AG20443 (cell line): ENCODE measurements at regions not wholly inside any gene's neighbourhood (a gene's known extent, or its start where the extent isn't known, plus 50 kb on each side); places are given as distances from the start of the nearest gene placed in this dataset.

ENCODE experiments used
- DNase-seq: peaks from one replicate; pipeline ENCODE4 v3.0.0; 2012; ENCODE audit warnings: low spot score, mixed read lengths

DNA sequence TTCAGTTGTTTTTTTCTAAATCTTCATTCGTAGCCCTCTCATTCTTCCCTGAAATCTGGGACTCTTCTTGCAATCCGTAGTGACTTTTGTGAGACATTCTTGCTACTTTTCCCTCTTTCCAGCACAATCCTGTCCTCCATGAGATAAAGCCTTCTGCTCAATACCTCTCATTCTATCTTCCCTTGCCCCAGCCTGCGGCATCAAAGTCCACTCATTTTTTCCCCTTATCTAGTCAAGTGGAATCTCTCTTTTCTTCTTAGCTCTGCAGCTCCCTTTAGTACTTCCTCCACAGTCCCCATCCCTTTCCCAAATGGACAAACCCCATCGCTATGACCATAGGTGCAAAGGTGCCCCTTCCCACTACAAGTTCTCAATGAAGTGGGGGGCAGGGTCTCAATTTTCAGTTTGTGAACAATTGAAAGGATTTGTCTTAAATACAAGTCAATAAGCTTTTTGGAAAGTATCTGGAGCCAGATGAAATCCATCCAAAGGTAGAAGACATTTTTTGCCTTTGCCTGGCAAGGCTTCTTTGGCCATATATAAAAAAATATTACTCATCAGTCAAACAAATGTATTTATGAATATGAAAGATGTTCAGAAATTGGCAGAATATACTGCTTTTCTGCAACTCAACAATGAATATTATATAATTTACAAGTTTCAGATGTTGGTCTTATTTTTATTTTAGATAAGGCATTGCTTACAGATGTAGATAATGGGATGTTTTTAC lies 179.4 kb downstream of the SNAPC1 start:
- no peak for DNase-seq

DNA sequence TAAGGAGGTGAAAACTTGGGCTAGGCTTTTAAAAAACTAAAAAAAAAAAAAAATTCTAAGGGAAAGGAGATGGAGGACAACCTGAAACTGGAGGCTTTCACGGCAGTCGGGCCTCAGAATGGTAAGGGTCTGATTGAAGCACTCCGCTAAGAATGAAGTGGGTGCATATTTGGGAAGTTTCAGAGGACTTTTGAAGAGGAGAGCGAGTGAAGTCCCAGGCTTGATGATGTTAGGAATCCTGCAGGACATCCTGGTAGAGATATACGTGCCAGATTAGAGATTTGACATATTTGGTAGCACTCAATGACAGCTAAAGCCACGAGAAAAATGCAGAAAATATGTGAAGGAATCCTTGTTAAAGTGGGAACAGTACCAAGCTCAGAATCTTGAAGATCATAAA lies 186.2 kb downstream of the SNAPC1 start:
- no peak for DNase-seq

DNA sequence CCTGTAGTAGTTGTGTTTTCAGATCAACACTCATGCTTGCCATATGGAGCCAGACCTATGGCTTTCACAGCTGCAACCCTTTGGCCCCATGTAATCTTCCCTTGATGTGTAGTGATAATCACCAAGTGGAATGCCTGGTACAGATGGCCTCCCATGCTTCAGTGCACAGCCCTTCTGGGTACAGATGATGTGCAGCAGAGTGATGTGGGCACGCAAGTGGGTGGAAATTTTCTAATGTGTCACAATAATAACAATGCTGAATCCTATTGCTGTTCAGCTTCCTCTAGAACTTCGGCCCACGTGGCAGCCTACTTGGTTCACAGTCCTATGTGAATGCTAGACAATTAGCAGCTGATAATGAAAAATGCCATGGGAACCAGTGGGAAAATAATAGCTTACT lies 188.1 kb downstream of the SNAPC1 start:
- no peak for DNase-seq

DNA sequence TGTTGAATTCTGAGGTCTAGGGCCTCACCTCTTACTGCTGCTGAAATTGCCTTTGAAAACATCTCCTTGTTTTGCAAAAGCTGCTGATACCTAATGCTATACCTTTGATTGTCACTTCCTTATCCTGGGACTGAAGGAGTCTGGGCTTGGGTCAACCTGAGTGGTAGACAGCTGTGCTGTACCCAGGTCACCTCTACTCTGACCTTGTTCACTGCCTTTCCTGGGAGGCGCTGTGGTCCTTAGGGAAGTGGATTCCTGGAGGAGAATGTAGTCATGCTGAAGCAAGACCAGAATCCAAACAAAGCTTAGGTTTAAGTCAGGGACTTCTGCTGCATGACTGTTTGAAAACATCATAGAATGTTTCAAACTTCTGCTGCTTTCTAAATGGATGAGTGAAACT lies 191.4 kb downstream of the SNAPC1 start:
- no peak for DNase-seq

DNA sequence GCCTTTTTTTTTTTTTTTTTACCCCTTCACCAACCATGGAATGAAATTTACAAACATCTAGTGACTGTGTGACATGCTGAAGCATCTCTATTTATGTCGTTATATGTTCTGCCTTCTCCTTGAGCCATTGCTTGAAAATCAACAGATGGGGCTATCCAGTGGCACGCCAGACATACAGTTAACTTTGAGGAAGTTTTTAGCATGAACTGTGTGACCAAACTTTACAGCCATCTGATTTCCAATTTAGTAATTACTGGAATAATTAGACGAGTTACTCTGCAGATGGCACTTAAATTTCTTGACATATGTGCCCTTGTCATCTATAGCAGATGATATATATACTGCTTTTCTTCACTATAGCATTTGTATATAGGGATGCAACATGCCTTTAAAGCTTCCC lies 192.1 kb downstream of the SNAPC1 start:
- no peak for DNase-seq

DNA sequence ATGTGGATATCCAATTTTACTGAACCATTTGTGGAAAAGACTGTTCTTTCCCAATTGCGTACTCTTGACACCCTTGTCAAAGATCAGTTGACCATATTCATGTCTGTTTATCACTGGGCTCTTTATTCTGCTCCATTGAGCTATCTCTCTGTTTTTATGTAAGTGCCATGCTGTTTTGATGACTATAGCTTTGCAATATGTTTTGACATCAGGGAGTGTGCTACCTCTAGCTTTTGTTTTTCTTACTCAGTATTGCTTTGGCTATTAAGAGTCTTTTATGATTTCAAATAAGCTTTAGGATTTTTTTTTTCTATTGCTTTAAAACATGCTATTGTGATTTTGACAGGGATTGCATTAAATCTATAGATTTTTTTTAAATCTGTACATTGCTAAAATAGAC lies 194.3 kb downstream of the SNAPC1 start:
- DNase-seq = no peak

DNA sequence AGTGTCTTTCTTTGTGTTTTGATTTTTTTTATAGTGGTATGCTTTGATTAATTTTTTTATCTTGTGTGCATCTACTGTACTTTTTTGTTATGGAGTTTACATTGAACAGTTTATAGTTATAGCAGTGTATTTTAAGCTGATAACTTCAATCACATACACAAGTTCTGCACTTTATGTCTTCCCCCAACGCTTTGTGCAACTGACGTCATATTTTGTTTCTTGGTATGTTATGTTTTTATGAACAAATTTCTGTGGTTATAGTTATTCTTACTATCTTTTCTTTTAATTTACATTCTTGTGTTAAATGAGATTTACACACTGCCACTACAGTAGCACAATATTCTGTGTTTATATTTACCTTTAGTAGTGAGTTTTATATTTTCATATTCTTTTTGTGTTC lies 197.1 kb downstream of the SNAPC1 start:
- no peak for DNase-seq

DNA sequence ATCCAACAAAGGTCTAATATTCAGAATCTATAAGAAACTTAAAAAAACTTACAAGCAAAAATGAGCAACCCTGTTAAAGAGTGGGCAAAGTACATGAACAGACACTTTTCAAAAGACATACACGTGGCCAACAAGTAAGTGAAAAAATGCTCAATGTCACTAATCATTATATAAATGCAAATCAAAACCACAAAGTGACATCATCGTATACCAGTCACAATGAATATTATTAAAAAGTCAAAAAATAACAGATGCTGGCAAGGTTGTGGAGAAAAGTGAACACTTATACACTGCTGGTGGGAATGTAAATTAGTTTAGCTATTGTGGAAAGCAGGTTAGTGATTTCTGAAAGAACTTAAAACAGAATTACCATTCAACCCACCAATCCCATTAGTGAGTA lies 199.1 kb downstream of the SNAPC1 start:
- DNase-seq = no peak

DNA sequence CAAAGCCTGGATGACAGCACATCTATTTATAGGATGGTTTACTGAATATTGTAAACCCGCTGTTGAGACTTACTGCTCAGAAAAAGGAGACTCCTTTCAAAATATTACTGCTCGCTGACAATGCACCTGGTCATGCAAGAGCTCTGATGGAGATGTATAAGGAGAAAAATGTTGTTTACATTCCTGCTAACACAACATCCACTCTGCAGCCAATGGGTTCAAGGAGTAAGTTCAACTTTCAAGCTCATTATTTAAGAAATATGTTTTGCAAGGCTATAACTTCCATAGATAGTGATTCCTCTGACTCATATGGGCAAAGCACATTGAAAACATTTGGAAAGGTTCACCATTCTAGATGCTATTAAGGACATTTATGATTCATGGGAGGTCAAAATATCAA lies 201.7 kb downstream of the SNAPC1 start:
- no peak for DNase-seq

DNA sequence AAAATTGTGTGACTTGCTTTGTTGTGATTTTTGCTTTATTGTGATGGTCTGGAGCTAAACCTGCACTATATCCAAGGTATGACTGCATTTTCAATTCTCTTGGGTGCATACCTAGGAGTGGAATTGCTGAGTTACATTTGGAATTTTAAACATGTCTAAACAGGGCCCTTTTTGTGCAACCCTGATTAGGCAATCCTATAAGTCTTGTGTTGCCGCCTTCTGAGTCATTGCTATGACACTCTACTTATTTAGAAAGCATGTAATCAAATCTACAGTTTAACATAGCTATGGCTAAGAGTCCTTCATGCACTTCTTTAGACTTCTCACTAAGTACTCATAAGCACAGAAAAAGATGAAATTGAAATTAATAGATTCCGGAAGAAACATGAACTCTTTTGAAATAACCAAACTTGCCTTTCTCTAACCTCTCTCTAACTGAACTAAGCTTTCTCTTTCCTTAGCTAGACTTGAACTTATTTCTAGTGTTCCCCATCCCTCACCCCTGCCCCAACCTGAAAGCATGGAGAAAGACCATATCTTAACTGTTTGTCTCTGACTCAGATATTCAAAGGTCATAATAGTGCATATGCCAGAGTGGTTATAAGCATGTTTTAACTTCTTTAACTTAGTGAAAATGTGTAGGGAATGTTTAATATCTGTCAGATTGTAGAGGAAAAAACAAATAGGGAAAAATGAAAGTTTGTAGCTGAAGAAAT lies 203.0 kb downstream of the SNAPC1 start:
- DNase-seq = peak; percentile 22

DNA sequence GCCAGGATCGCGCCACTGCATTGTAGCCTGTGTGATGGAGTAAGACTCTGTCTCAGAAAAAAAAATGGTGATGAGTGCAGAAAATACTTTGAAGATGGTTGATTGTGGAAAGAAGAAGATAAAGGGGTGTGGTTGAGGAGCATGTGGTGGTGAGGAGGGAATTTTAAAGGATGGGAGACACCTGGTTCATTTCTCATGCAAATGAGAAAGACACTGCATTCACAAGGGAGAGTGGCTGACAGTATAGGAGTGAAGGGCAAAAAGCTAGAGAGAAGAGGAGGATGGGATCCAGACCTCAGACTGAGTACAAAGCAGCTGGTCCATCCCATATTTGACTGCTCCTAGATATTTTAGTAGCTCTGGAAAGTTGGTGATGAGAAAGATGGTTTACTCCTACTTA lies 206.0 kb downstream of the SNAPC1 start:
- no peak for DNase-seq

DNA sequence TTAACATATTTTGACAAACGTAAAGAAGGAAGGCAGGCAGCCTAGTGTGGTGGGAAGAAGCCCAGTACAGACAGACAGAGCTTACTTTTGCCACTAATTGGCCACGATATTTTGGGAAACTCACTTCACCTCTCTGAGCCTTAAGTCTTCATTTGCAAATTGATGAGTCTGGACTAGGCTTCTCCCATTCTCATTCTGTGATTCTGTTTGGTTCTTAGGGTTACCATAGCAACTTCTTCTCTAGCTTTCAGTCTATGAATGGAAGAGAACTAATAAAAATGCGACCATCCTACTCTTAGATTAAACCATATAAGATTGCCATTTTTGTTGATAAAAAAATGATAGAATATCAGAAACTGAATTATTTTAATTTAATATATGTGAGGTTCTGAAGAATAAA lies 210.5 kb downstream of the SNAPC1 start:
- no peak for DNase-seq

DNA sequence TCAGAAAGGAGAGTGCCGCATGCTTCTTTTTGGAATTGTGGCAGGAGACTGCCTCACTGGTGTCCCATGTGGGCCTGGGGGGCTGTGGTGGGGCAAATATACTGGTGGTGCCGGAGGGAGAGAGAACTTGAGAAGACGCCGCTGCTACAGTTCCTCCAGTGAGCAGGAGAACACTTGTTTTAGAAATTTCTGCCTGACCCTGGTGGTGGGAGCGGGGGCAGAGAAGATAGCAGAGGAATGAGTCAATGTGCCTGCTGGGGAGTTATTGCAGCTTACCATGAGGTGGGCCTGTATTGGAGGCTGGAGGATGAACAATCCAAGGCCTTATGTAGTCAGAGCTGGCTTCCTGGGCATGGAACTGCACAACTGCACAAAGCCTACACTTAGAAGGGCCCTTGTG lies 211.8 kb downstream of the SNAPC1 start:
- DNase-seq = peak; percentile 35

DNA sequence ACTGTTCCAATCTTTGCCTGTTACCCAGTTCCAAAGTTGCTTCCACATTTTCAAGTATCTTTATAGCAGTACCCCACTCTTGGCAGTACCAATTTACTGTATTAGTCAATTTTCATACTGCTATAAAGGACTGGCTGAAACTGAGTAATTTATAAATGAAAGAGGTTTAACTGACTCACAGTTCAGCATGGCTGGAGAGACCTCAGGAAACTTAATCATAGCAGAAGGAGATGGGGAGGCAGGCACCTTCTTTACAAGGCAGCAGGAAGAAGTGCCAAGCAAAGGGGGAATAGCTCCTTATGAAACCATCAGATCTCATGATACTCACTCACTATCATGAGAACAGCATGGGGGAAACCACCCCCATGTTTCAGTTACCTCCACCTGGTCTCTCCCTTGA lies 215.0 kb downstream of the SNAPC1 start:
- DNase-seq = no peak

DNA sequence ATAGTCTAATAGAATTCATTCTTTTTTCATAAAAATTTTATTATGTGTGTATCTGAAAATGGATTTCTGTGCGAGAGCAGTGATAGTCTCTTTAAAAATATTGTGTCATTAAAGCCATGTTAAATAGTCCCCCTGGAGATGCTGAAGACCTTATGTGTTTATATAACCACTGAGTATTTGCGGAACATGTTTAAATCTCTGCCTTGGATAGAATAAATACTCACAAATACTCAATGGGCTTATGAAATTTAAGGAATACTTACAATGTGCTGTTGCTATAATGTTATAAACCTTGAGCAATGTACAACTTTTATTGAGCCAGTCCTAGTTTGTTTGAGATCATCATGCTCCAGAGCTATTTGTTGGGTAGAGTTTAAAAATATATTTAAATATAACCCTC lies 226.0 kb downstream of the SNAPC1 start:
- no peak for DNase-seq

DNA sequence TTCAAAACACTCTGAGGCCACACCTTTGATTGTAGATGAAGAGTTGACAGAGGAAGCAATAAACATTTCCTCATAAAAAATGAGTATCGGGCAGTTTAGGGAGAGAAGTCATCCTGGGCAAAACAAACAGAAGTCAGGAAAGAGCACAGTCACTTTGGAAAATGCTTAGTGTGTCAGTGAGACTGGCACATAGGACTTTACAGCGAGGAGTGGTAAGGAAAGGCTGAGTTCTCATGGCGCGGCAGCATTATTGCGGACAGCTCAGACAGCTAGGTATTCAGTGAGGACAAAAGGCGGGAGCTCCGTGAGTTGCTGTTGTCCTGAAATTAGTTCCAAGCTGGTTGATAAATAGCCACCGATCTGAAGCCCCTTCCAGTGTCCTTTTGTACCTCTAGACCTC lies 229.9 kb downstream of the SNAPC1 start:
- no peak for DNase-seq

DNA sequence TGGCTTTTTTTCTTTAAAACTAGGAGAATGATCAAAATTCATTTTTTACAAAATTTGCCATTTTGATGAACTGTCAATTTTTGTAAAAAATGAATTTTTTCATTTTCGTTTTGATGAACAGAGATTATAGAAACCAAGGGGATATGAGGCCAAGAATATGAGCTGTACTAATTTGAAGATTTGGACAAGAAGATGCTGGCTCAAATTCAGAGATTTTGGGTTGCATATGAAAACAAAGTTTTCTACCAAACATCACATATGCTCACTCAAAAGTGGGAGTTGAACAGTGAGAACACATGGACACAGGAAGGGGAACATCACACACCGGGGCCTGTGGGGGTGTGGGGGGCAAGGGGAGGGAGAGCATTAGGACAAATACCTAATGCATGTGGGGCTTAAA lies 230.7 kb downstream of the SNAPC1 start:
- no peak for DNase-seq

DNA sequence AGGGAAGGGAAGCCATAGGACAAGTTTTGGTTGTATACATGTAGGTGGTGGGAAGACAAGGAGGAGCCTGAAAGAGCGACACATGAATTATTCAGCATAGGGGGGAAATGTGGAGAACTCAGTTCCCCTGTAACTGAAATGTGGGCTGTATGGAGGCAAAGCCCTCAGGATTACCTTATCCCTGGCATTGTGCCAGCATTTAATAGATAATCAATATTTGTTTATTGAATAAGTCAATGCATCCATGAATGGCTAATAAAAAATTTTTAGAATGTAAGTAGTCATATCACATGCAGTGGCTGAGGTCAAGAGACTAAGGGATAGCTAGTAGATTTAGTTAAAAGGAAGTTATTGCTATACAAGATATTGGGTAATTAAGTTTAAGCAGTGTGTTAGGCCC lies 232.4 kb downstream of the SNAPC1 start:
- DNase-seq = no peak

DNA sequence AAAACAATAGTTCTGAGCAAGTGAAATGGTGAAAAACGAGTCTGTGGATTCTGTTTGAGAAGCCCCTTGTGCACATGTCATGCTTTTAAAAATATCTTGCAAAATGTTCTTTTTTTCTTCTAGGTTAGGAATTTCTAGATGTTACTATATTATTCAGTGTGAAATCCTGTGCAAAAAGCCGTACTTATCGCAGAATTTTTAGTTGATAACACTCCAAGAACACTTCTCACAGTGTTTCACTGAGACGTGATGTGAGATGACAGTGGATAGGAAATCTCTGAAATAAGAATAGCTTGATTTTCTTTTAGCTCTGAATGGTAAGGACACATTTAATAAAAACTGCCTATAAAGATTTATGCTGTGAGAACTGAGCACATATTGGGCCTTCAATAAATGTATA lies 234.5 kb downstream of the SNAPC1 start:
- DNase-seq = no peak

DNA sequence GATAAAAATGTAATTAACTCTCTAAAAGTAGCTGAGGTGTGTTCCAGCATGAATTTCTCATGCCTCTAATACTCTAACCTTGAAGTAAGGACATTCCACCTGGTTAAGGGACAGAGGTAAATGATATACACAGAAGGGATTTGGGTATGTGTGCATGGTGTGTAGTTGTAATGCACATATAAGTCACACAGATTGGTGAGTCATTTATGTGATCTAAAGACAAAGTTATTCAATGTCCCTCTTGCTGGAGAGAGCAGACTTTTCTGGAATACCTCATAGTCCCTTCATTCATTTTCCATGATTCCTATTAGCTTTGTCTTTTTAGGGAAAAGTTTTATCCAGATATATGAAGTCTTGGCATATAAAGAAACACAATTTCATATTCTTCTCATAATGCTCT lies 234.9 kb downstream of the SNAPC1 start:
- DNase-seq = no peak

DNA sequence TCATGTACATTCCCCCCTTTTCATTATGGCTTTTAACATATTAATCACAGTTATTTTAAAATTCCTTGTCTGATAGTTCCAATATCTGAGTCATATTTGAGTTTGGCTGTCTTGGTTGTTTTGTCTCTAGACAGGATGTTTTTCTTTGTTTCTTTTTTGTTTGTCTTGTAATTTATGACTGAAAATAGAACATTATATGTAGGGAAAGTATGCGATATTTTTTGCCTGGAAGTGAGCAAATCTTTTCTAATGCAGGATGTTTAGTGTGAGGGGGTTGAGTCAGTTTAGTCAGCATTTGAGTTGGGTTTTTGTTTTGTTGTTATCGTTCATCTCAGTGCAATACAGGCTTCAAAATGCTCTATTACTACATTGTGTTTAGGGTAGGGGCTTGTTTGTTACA lies 239.7 kb downstream of the SNAPC1 start:
- no peak for DNase-seq

DNA sequence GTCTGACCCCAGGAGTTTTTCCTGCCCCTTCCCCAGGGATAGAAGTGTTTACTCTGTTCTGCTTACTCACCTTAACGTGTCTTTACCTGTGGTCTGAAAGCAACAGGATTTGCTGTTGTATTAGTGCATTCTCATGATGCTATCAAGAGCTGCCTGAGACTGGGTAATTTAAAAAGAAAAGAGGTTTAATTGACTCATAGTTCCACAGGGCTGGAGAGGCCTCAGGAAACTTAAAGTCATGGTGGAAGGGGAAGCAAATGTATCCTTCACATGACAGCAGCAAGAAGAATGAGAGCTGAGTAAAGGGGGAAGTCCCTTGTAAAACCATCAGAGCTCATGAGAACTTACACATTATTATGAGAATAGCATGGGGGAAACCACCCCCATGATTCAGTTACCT lies 240.4 kb downstream of the SNAPC1 start:
- no peak for DNase-seq

DNA sequence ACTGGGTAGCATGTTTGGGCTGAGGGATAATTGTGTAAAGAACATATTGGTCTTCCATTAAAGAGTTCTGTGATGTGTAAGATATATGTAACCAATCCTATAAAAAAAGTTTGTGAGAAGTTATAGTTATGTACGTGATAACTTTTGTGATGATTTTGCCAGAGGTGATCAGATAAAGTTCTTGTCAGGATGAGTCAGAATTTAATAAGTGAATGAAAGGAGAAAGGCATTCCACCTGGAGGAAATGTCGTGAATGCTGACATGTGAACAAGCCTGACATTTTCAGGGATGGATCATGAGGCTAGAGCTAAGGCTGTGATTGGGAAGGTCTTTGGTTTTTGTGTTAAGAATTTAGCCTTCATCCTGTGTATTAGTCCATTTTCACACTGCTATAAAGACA lies 241.5 kb downstream of the SNAPC1 start:
- no peak for DNase-seq

DNA sequence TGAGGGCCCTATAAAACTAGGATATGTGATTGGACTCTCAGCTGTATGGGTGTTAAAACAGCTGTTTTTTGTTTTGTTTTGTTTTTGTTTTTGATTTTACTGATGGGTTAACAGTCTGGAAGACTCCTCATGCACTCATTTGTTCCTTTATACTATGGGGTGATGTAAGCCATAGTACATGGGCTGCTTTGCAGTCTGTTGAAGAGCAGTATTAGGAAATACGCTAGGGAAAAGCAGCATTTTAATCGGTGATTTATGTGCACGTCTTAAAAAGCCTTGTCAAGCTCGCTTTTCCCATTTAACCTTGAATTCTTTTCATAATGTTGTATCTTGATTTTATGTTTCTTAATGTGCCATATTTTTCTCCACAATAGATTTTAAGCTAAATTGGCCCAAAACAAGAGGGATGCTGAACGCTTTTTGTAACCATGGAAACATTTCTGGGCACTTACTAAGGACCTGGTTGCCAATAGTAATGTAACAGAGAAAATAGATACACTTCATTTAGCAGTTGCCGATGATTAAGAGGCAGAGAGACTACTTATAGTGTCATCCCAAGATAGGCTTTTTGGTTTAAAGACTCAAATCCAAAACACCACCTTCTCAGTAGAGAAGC lies 244.0 kb downstream of the SNAPC1 start:
- DNase-seq = no peak
